H1 (cell line): ENCODE measurements at regions not wholly inside any gene's neighbourhood (a gene's known extent, or its start where the extent isn't known, plus 50 kb on each side); places are given as distances from the start of the nearest gene placed in this dataset.

Experiments
- CTCF ChIA-PET: fragments of 300-600 bp; sonication (Branson Sonifier 250); formaldehyde crosslinking; loops from one replicate; lab custom pipeline; 2021; ENCODE audit not compliant: partially characterized antibody; lab: Charles Lee
- POLR2A ChIA-PET: fragments of 300-600 bp; sonication (Branson Sonifier 250); formaldehyde crosslinking; loops from one replicate; lab custom pipeline; 2021; ENCODE audit warnings: inconsistent platforms; ENCODE audit not compliant: partially characterized antibody; lab: Charles Lee
- DNase-seq, 2 experiments: peaks; one replicate each; pipeline versions ENCODE4 v3.0.0 to v3.0.0-alpha.2; 2010 to 2022; ENCODE audit warnings: low spot score in 2 of 2, low read depth in 1 of 2, mixed read lengths in 1 of 2
- FAIRE-seq: peaks from 2 replicates; lab custom pipeline; 2011; peaks lifted over from hg19 to GRCh38; lab: Jason Lieb, UNC
- H2AFZ ChIP-seq: 2 replicates; pipeline ENCODE4 v1.8.1; 2012; ENCODE audit warnings: low read length, inconsistent platforms
- H2AK5ac ChIP-seq: 2 replicates; pipeline ENCODE4 v1.6.1; 2013; ENCODE audit warnings: low read depth, low read length
- H2BK120ac ChIP-seq: replicated peaks from 2 replicates; pipeline ENCODE3; 2013; ENCODE audit warnings: low read depth, low read length, inconsistent platforms
- H2BK12ac ChIP-seq: 2 replicates; pipeline ENCODE4 v1.6.1; 2013; ENCODE audit warnings: low read depth, low read length
- H2BK15ac ChIP-seq: 2 replicates; pipeline ENCODE4 v1.6.1; 2013; ENCODE audit warnings: low read length
- H2BK20ac ChIP-seq: 2 replicates; pipeline ENCODE4 v1.6.1; 2013; ENCODE audit warnings: low read length
- H2BK5ac ChIP-seq: 2 replicates; pipeline ENCODE4 v1.6.1; 2013; ENCODE audit warnings: low read depth, low read length
- H3K14ac ChIP-seq: 2 replicates; pipeline ENCODE4 v1.6.1; 2013; ENCODE audit warnings: inconsistent platforms; ENCODE audit not compliant: insufficient read length
- H3K18ac ChIP-seq: 2 replicates; pipeline ENCODE4 v1.6.1; 2013; ENCODE audit warnings: low read length; ENCODE audit errors: extremely low read depth
- H3K23ac ChIP-seq: 2 replicates; pipeline ENCODE4 v1.6.1; 2013; ENCODE audit warnings: inconsistent platforms; ENCODE audit not compliant: insufficient read length
- H3K23me2 ChIP-seq: 2 replicates; pipeline ENCODE4 v1.6.1; 2013; ENCODE audit warnings: low read depth, low read length
- H3K27ac ChIP-seq: 2 replicates; pipeline ENCODE4 v1.6.1; 2011; ENCODE audit warnings: low read depth, low read length, inconsistent platforms
- H3K27me3 ChIP-seq, 4 experiments: replicated peaks in 1 of 4; 1 replicate in 1 of 4; 2 replicates in 3 of 4; pipeline versions ENCODE4 v1.6.1 to v1.8.1; 2011 to 2013; ENCODE audit warnings: low read length in 3 of 4, mild to moderate bottlenecking in 3 of 4, inconsistent platforms in 2 of 4, mixed read lengths in 2 of 4, moderate library complexity in 1 of 4; ENCODE audit not compliant: control insufficient read depth in 3 of 4, insufficient read depth in 3 of 4; ENCODE audit errors: extremely low read depth in 1 of 4
- H3K36me3 ChIP-seq, 4 experiments: 2 replicates each; pipeline versions ENCODE4 v1.6.1 to v1.8.1; 2011 to 2013; ENCODE audit warnings: mild to moderate bottlenecking in 4 of 4, low read length in 3 of 4, moderate library complexity in 2 of 4, control low read depth in 1 of 4, inconsistent platforms in 1 of 4; ENCODE audit not compliant: insufficient read depth in 4 of 4, control insufficient read depth in 2 of 4
- H3K4ac ChIP-seq: replicated peaks from 2 replicates; pipeline ENCODE3; 2013; ENCODE audit warnings: low read length, low read depth, mixed read lengths, inconsistent platforms; ENCODE audit not compliant: insufficient read length
- H3K4me1 ChIP-seq, 4 experiments: replicated peaks in 1 of 4; 1 replicate in 1 of 4; 2 replicates in 3 of 4; pipeline versions ENCODE4 v1.6.1 to v1.8.1; 2011 to 2013; ENCODE audit warnings: low read length in 3 of 4, inconsistent platforms in 2 of 4, mixed read lengths in 1 of 4; ENCODE audit not compliant: insufficient read depth in 4 of 4, control insufficient read depth in 3 of 4
- H3K4me2 ChIP-seq, 2 experiments: 2 replicates each; pipeline versions ENCODE4 v1.6.1 to v1.8.1; 2011 to 2013; ENCODE audit warnings: low read depth in 2 of 2, low read length in 2 of 2, control low read depth in 1 of 2, inconsistent platforms in 1 of 2, mild to moderate bottlenecking in 1 of 2; ENCODE audit not compliant: insufficient read depth in 1 of 2
- H3K4me3 ChIP-seq, 4 experiments: fragments of 200-600, 300-600 bp in 1 of 4; sonication (generic), shearing (Covaris generic), sonication (Bioruptor Twin) in 1 of 4; 2 replicates each; pipeline versions ENCODE4 v1.5.1 to v1.8.1; 2011 to 2016; ENCODE audit warnings: low read length in 4 of 4, low read depth in 3 of 4, control low read depth in 2 of 4, inconsistent platforms in 2 of 4, mild to moderate bottlenecking in 2 of 4, mixed read lengths in 1 of 4, moderate library complexity in 1 of 4; ENCODE audit not compliant: insufficient read depth in 2 of 4; ENCODE audit errors: extremely low read depth in 1 of 4
- H3K56ac ChIP-seq: replicated peaks from 2 replicates; pipeline ENCODE3; 2013; ENCODE audit warnings: low read depth, mild to moderate bottlenecking, mixed read lengths, low read length, inconsistent platforms; ENCODE audit not compliant: insufficient read length
- H3K79me1 ChIP-seq: 2 replicates; pipeline ENCODE4 v1.6.1; 2013; ENCODE audit warnings: low read depth, low read length, control low read depth
- H3K79me2 ChIP-seq, 2 experiments: 2 replicates each; pipeline versions ENCODE4 v1.6.1 to v1.8.1; 2012 to 2013; ENCODE audit warnings: low read length in 2 of 2, mild to moderate bottlenecking in 2 of 2, inconsistent platforms in 1 of 2; ENCODE audit not compliant: insufficient read depth in 2 of 2, control insufficient read depth in 1 of 2
- H3K9ac ChIP-seq, 4 experiments: replicated peaks in 1 of 4; 1 replicate in 1 of 4; 2 replicates in 3 of 4; pipeline versions ENCODE4 v1.6.1 to v1.8.1; 2011 to 2013; ENCODE audit warnings: low read depth in 3 of 4, low read length in 3 of 4, control low read depth in 2 of 4, mild to moderate bottlenecking in 2 of 4, moderate library complexity in 2 of 4, inconsistent platforms in 1 of 4; ENCODE audit errors: extremely low read depth in 1 of 4
- H3K9me3 ChIP-seq, 2 experiments: 2 replicates each; pipeline versions ENCODE4 v1.6.1 to v1.8.1; 2012 to 2013; ENCODE audit warnings: mild to moderate bottlenecking in 2 of 2, moderate library complexity in 2 of 2, control low read depth in 1 of 2, inconsistent platforms in 1 of 2, low read depth in 1 of 2, low read length in 1 of 2, mixed read lengths in 1 of 2; ENCODE audit not compliant: insufficient read depth in 2 of 2
- H4K20me1 ChIP-seq, 2 experiments: replicated peaks in 1 of 2; 2 replicates each; pipeline versions ENCODE3 to v1.8.1; 2011 to 2013; ENCODE audit warnings: inconsistent platforms in 2 of 2, low read length in 2 of 2, mild to moderate bottlenecking in 1 of 2; ENCODE audit not compliant: insufficient read depth in 2 of 2, control insufficient read depth in 1 of 2
- H4K5ac ChIP-seq: 2 replicates; pipeline ENCODE4 v1.6.1; 2013; ENCODE audit warnings: low read length, low read depth, mixed read lengths, inconsistent platforms; ENCODE audit not compliant: insufficient read length
- H4K8ac ChIP-seq: 2 replicates; pipeline ENCODE4 v1.8.0; 2013; ENCODE audit warnings: mild to moderate bottlenecking, moderate library complexity, low read length, inconsistent platforms; ENCODE audit not compliant: insufficient read depth; ENCODE audit errors: extremely low read depth
- H4K91ac ChIP-seq: replicated peaks from 2 replicates; pipeline ENCODE3; 2013; ENCODE audit warnings: low read length, mixed read lengths, inconsistent platforms; ENCODE audit not compliant: insufficient read length
- CBX8 ChIP-seq: fragments of 300-800, 300-1000 bp; sonication (generic); IDR thresholded peaks from 2 replicates; pipeline ENCODE4 v1.7.1; 2016; ENCODE audit warnings: low read depth, low read length, borderline replicate concordance
- CHD2 ChIP-seq: IDR thresholded peaks from 2 replicates; pipeline ENCODE4 v1.6.1; 2012; ENCODE audit warnings: low read length, improper control_type of control experiment
- YY1 ChIP-seq: IDR thresholded peaks from 2 replicates; pipeline ENCODE4 v1.6.1; 2011; ENCODE audit warnings: low read depth, mild to moderate bottlenecking, low read length
- WGBS, 2 experiments: shearing (Covaris generic) in 1 of 2; methylation state at CpG; one replicate each; pipeline versions ENCODE4 v1.1.6 to v1.1.7; 2013 to 2015; ENCODE audit warnings: low lambda C conversion rate in 2 of 2, mixed read lengths in 2 of 2, inconsistent platforms in 1 of 2, low coverage in 1 of 2, missing lambda C conversion rate in 1 of 2; ENCODE audit not compliant: insufficient replicate concordance in 2 of 2, insufficient coverage in 1 of 2, insufficient read length in 1 of 2; ENCODE audit errors: extremely low coverage in 1 of 2, missing lambda C conversion rate in 1 of 2; 5-methylcytosine and 5-hydroxymethylcytosine counted together

DNA sequence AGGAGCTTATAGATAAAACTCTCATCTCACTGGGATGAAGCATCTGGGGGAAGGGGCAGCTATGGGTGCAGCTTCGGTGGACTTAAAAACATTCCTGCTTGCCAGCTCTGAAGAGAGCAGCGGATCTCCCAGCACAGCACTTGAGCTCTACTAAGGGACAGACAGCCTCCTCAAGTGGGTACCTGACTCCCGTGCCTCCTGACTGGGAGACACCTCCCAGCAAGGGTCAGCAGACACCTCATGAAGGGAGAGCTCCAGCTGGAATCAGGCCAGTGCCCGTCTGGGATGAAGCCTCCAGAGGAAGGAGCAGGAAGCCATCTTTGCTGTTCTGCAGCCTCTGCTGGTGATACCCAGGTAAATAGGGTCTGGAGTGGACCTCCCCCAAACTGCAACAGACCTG, 345.2 kb upstream of the SYT1 start:
- Histone ChIP-seq H3K56ac (no peak overlapping the region), H4K20me1 (no peaks in the 10 kb centered on the region), H2AK5ac (no peak overlapping the region), H2BK120ac (no peak overlapping the region), H3K4me1 (no peaks in the 10 kb centered on the region), H3K4ac (no peak overlapping the region), H3K18ac (no peak overlapping the region), H3K9ac (no peak overlapping the region), H3K4me3 (no peak overlapping the region), H3K23ac (no peak overlapping the region), H2BK20ac (no peak overlapping the region), H2BK5ac (no peak overlapping the region), H2AFZ (no peak overlapping the region), H3K79me1 (no peaks in the 10 kb centered on the region), H3K27me3 (no peaks in the 10 kb centered on the region), H3K23me2 (no peaks in the 10 kb centered on the region), H3K36me3 (no peaks in the 10 kb centered on the region), H3K79me2 (no peaks in the 10 kb centered on the region), H4K5ac (no peak overlapping the region), H2BK15ac (no peak overlapping the region), H3K27ac (no peak overlapping the region), H2BK12ac (no peak overlapping the region), H3K14ac (no peak overlapping the region), H3K9me3 (0 out of 4 replicates have a peak, but pooled peaks cover 0 to 3% of the 10 kb centered on the region in 2 experiments), H4K91ac (no peak overlapping the region), H3K4me2 (no peak overlapping the region), H4K8ac (no peak overlapping the region; the same call in 1 of the 2 replicates)
- DNase-seq, result no peak
- 96% methylated on average over 4 of the region's 4 CpGs; no CpG with 5 or more reads in 1 of the 2 experiments for WGBS, 2 experiments
- ChIA-PET CTCF (interaction anchor here (1.2 kb wide), 1 partner anchor 49 kb away, joined by 3 read pairs; no protein-coding TSS in a partner anchor), POLR2A (no interaction called here)
- no peak for FAIRE-seq
- TF ChIP-seq CBX8, result no peak
- no peak for TF ChIP-seq YY1
- TF ChIP-seq CHD2, result no peak
